ENCODE measurements at regions not wholly inside any gene's neighbourhood (a gene's known extent, or its start where the extent isn't known, plus 50 kb on each side); places are given as distances from the start of the nearest gene placed in this dataset.

DNA sequence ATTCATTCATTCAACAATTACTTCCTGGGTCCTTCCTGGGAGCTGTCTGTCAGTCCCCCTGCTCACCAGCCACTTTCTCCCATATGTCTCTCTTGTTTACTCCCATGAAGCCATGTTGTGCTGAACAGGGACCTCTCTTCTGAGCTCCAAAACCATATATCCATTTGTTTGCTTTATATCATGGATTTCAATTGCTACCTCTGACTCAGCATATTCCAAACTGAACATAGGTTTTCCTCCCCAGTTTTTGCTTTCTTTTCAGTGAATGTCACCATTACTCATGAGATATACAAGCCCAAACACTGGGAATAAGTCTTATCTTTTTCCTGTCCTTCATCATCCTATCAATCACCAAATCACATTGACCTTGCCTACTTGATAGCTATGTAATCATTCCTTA is 152.5 kb upstream of the P2RY1 start:
- DNase-seq, result no peak
- no peak overlapping the region for H3K23ac ChIP-seq (ENCODE audit: insufficient read length, low read depth, low read length)
- H2BK12ac ChIP-seq (ENCODE audit: insufficient read length, low read depth, low read length), result no peak overlapping the region
- H4K20me1 ChIP-seq (ENCODE audit: control insufficient read depth, insufficient read depth, insufficient read length), result no peaks in the 10 kb centered on the region
- no peak overlapping the region for H2BK5ac ChIP-seq (ENCODE audit: insufficient read length, low read length)
- Mint-ChIP-seq H3K27me3 (ENCODE audit: low read depth) (no peaks in the 10 kb centered on the region), H3K27ac (no peak overlapping the region), H3K4me3 (no peak overlapping the region), H3K4me1 (peaks cover 0 to 3% of the 10 kb centered on the region in 2 experiments; a peak in 2 of 4 replicates), H3K9me3 (peaks cover 3 to 5% of the 10 kb centered on the region in 2 experiments; a peak in 3 of 5 replicates), H3K36me3 (ENCODE audit: insufficient read depth in 1 of 3, low read depth in 3 of 3) (peaks cover 0 to 4% (median 4%) of the 10 kb centered on the region in 3 experiments; a peak in 3 of 7 replicates)
- H3K9me3 ChIP-seq (ENCODE audit: control insufficient read depth, low read depth, low read length), result peaks cover 9% of the 10 kb centered on the region
- H3K79me2 ChIP-seq (ENCODE audit: insufficient read depth, low read length), result no peaks in the 10 kb centered on the region
- no peak overlapping the region for H2BK20ac ChIP-seq (ENCODE audit: low read depth, low read length, poor library complexity, severe bottlenecking)
- H2AFZ ChIP-seq (ENCODE audit: low read length), result no peak overlapping the region
- no peak overlapping the region for H3K9ac ChIP-seq (ENCODE audit: extremely low read depth, insufficient read length, low read length)
- no peaks in the 10 kb centered on the region for H3K4me1 ChIP-seq (ENCODE audit: insufficient read depth, low read length)
- H4K8ac ChIP-seq (replicated peaks; ENCODE audit: insufficient read length, low read depth, low read length), result no peak overlapping the region
- no peaks in the 10 kb centered on the region for H3K27me3 ChIP-seq (ENCODE audit: insufficient read depth, low read length)
- H3K27ac ChIP-seq (ENCODE audit: insufficient read length, low read depth, low read length), result no peak overlapping the region
- no peaks in the 10 kb centered on the region for H3K79me1 ChIP-seq (ENCODE audit: insufficient read depth, low read depth, low read length, poor library complexity, severe bottlenecking)
- H2BK15ac ChIP-seq (ENCODE audit: low read depth, low read length), result no peak overlapping the region
- H3K14ac ChIP-seq (ENCODE audit: insufficient read depth, low read length), result no peak overlapping the region
- no peak overlapping the region for H3K18ac ChIP-seq (ENCODE audit: insufficient read length, low read depth, low read length)
- no peak overlapping the region for H2BK120ac ChIP-seq (ENCODE audit: low read depth, low read length, poor library complexity, severe bottlenecking)
- H4K91ac ChIP-seq (ENCODE audit: insufficient read length, low read depth, low read length), result no peak overlapping the region
- TF ChIP-seq CTCF (conservative IDR thresholded peaks at IDR 0.05), result no peak
- no peak overlapping the region for H3K4ac ChIP-seq (ENCODE audit: low read depth, low read length)
- no peak overlapping the region for H3K4me2 ChIP-seq (ENCODE audit: insufficient read depth, insufficient read length, low read length)
- H3K56ac ChIP-seq (ENCODE audit: insufficient read length, low read depth, low read length), result no peak overlapping the region
- H3T11ph ChIP-seq (ENCODE audit: low read length), result no peak overlapping the region
- no peak overlapping the region for H2AK5ac ChIP-seq (ENCODE audit: insufficient read length, low read length)
- H4K5ac ChIP-seq (ENCODE audit: insufficient read length, low read depth, low read length), result no peak overlapping the region
- no peaks in the 10 kb centered on the region for H3K23me2 ChIP-seq (ENCODE audit: insufficient read length, low read depth, low read length, poor library complexity, severe bottlenecking)

Data from H9 (cell line).